ENCODE measurements at regions not wholly inside any gene's neighbourhood (a gene's known extent, or its start where the extent isn't known, plus 50 kb on each side); places are given as distances from the start of the nearest gene placed in this dataset.

- TF ChIP-seq ZNF746 (CRISPR knock-in tag; IDR thresholded peaks at IDR 0.05): no peak
- TF ChIP-seq CEBPB (IDR thresholded peaks at IDR 0.05; ENCODE audit: borderline replicate concordance, low read depth, low read length): no peak
- TF ChIP-seq ZKSCAN1 (IDR thresholded peaks at IDR 0.05; ENCODE audit: low read length): no peak
- TF ChIP-seq TOE1 (CRISPR knock-in tag; IDR thresholded peaks at IDR 0.05): no peak
- no peak for TF ChIP-seq NCOA2 (CRISPR knock-in tag; IDR thresholded peaks at IDR 0.05)
- TF ChIP-seq TMF1 (CRISPR knock-in tag; IDR thresholded peaks at IDR 0.05; ENCODE audit: low read depth): no peak
- TF ChIP-seq KDM5B (CRISPR knock-in tag; IDR thresholded peaks at IDR 0.05; ENCODE audit: borderline replicate concordance): no peak
- no peak for TF ChIP-seq POLR2AphosphoS2 (IDR thresholded peaks at IDR 0.05; ENCODE audit: low read depth, low read length)
- no peak for TF ChIP-seq NFYB (CRISPR knock-in tag; IDR thresholded peaks at IDR 0.05)
- no peak for TF ChIP-seq POLR2A (IDR thresholded peaks at IDR 0.05; ENCODE audit: insufficient read depth in 1 of 2, low read depth in 2 of 2, low read length in 2 of 2)
Observed at GRCh38 chr5:163631856-163632255, 126.4 kb downstream of the MAT2B start.
